Urothelium cell line (cell line): ENCODE measurements at regions not wholly inside any gene's neighbourhood (a gene's known extent, or its start where the extent isn't known, plus 50 kb on each side); places are given as distances from the start of the nearest gene placed in this dataset.

Experiments used
- DNase-seq: peaks from one replicate; pipeline ENCODE4 v3.0.0; 2011; ENCODE audit warnings: low spot score, mixed read lengths
- FAIRE-seq: peaks from 2 replicates; lab custom pipeline; 2011; peaks lifted over from hg19 to GRCh38; lab: Jason Lieb, UNC

GRCh38 chr6:156652231-156652750 lies 124.9 kb upstream of the ARID1B start:
- no peak for DNase-seq
- FAIRE-seq: no peak

GRCh38 chr6:156651486-156651885 lies 125.7 kb upstream of the ARID1B start:
- DNase-seq (no peak), FAIRE-seq (no peak)

DNA sequence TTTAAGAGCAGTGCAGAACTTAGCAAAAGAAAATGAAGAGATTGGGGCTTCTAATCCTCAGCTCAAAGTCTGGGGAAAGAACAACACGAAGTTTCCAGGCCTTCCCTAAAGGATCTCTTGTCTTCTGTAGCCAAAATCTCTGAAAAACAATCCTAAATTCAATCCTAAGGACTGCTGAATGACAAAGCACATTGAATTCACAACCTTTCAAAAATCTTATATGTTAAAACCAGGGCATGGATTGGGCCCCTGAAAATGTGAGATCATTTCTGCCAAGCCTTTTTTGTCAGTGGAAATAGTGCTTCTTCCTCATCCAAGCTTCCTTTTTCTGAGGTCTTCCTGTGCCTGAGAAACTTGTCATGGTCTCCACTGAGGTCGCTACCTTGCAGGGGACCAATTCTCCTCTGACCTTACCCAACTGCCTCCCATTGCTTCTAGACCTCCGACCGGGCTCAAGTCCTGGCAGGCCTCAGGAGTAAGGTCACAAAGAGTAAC lies 126.2 kb upstream of the ARID1B start:
- DNase-seq (no peak), FAIRE-seq (no peak)

DNA sequence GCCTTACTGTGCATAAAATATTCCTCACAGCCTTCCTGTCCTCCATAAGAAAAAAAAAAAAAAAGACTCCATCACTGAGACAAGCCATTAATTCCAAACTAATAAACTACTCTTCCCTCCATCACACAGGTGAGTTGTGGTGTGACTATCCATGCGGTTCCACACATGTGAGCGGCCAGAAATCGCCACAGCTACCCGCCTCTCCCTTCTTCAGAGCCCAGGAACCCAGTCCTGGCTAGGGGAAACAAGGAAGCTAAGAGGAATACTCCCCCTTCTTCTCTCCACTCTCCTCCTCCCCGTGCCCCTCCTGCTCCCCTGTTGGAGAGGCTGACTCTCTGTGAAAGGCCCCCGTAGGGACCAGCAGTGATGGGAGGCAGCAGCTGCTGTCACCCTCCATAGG lies 128.6 kb upstream of the ARID1B start:
- FAIRE-seq: no peak
- DNase-seq: no peak

DNA sequence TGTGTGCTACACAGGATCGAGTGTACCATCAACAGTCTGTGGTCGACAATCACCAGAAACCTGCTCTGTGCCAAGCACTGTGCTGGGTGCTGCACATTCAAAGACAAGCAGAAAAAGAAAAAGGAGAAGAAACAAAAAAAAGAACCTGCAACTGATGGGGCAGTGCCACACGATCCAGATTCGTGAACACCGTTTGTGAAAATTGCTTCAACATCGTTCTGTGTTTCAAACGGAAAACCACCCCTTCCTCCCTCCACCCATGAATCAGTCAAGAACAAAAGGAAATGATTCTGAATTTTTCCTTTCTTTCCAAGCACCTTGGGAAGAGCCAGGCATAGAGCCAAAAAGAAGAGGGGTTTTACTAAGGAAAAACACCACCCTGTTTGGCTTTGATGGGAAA lies 129.2 kb upstream of the ARID1B start:
- no peak for DNase-seq
- no peak for FAIRE-seq

GRCh38 chr6:156647140-156647784 lies 129.9 kb upstream of the ARID1B start:
- no peak for DNase-seq
- no peak for FAIRE-seq

GRCh38 chr6:156646496-156646895 lies 130.7 kb upstream of the ARID1B start:
- DNase-seq (no peak), FAIRE-seq (no peak)

- no peak for DNase-seq
- no peak for FAIRE-seq
These were observed 132.1 kb upstream of the ARID1B start for GRCh38 chr6:156645097-156645496.

DNA sequence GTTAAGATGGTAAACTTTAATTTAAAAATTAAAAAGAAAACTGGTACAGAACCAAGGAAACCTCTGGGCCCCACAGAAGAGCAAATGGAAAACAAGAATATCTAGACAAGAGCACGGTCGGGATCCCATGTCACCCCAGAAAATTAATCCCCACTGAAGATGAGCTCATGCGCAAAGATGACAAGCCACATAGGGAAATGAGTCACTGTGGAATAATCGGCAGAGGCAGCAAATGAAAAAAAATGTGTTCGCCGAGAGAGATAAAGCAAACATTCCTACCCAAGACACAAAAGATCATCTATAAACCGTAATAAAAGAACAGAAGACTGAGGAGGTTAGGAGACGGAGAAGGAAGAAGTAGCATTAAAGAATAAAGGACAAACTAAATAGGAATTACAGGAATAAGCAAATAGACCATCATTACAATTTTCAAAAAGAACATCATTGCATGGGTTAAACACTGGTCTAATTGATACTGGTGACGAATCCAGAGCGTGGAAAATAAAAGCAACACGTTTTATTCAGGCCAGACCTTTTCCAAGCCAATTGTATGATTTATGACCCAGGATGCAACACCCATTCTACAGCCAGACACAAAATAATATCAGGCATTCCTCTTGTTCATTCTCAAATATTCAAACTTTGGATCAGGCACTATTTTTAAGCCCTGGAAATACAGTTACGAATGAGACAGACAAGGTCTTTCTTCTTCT lies 138.0 kb upstream of the ARID1B start:
- no peak for FAIRE-seq

GRCh38 chr6:156638581-156638980 lies 138.6 kb upstream of the ARID1B start:
- no peak for FAIRE-seq
- no peak for DNase-seq

More for the DNA sequence above, 138.0 kb upstream of the ARID1B start:
- peak; percentile 45 for DNase-seq

DNA sequence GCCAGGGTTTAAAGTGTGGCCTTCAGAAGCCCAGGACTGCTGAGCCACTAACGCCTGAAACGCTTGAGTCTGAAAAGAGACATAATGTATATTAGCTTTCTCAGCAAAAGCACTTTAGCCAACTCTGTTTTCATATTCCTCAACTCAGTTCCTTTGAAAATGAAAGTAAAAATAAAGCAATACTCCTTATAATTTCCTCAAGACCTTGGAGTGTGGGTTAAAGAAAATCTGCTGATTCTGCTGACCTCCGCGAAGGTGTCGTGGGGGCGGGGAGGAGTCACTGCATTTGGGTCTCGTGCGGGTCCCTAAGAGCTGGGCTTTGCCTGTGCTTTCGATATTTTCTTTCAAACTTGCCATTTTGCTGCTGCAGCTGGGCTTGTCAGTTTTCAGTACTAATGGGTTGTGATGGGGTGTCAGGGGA lies 142.2 kb upstream of the ARID1B start:
- DNase-seq (no peak), FAIRE-seq (no peak)

DNA sequence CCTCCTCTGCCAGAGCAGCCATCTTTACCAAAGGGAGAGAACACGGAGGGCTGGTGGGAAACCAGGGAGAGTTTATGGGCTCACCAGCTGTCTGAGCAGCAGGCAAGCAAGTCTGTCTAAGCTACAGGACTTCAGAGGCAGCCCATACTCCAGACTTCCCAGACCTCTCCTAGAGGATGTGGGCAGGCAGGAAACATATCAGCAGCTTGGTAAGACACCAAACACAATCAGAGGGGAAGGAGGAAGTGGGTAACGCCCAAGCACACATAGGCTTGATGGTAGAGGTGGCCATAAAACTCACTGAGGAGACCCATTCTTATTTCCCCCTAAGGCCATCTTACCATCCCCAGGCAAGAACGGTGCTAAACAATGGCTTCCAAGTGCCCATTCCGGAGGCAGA lies 143.1 kb upstream of the ARID1B start:
- no peak for FAIRE-seq
- DNase-seq: no peak

DNA sequence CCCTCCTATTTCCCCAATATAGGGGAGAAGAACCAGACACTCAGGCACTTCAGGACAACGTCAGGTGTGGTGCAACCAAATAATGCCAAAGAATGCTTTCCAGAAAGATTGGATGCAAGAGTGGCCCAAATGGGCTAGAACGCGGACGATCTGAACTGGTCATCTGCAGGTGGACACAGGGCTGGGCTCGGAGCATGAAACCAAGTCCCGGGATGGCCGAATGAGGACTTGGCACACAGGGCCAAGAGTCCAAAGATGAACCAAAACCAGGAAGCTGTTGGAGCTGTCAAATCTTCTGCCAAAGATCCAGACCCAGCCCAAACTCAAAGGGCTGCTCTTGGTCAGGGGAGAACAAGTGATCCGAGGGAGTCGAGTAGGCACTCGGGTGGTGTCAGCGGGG lies 143.9 kb upstream of the ARID1B start:
- FAIRE-seq (no peak), DNase-seq (no peak)

DNA sequence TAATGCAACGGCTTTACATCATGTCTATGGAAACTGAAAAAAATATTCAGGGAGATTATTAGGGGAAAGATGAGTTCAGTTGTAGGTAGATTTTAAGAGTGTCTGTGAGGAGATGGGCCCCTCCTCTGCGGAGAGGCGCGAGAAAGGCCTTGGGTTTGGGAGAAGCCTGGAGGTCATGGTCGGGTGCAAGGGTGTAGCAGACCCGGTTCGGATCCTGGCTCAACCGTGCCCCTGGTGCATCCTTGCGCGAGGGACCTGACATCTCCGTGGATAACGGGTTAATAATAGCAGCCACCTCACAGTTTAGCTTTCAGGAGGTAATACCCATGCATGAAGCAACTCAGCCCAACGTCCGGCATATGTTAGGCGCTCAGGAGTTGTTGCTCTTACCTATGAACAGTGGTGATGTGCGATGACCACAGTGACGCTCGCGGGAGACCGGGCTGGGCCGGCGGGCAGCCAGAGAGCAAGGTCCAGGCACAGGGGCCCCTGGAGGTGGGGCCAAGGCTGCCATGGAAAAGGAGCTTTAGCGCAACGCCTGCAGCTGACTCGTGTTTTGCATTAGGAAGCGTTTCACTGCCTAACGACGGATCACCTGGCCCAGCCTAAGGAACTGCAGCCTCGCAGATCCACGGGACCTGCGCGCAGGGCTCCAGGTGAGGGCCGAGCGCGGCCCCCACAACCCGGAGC lies 146.4 kb upstream of the ARID1B start:
- DNase-seq (no peak), FAIRE-seq (no peak)

DNA sequence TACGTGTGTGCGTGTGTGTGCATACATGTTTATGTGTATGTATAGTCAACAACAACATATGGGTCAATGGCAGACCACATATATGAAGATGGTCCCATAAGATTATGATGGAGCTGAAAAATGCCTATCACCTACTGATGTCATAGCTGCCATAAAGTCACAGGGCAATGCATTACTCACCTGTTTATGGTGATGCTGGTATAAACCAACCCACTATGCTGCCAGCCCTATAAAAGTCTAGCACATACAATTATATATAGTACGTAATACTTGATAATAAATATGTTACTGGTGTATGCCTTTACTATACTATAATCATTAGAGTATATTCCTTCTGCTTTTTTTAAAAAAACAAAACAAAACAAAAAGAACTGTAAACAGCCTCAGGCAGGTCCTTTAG lies 148.4 kb upstream of the ARID1B start:
- DNase-seq: no peak
- no peak for FAIRE-seq

DNA sequence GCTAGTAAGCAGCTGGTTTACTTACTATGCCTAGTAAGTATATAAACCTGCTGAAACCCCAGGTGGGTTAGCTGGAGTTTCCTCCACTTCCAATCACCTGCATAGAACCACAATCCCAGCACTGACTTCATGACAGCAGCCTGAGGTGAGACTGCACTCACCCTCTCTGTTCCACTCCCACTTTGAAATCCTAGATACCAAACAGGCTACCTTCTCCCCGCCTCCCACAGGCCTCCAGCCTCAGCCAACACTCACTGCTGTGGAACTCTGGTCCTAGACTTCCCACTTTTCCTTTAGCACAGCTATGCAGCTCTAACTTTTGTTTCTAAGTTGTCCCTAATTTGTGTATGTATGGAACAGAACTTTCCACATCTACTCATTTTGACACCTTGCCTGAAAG lies 149.7 kb upstream of the ARID1B start:
- DNase-seq: no peak
- no peak for FAIRE-seq

- DNase-seq (no peak), FAIRE-seq (no peak)
These were observed 155.0 kb upstream of the ARID1B start for GRCh38 chr6:156622185-156622584.

GRCh38 chr6:156620331-156620730 lies 156.8 kb upstream of the ARID1B start:
- DNase-seq: no peak
- no peak for FAIRE-seq

DNA sequence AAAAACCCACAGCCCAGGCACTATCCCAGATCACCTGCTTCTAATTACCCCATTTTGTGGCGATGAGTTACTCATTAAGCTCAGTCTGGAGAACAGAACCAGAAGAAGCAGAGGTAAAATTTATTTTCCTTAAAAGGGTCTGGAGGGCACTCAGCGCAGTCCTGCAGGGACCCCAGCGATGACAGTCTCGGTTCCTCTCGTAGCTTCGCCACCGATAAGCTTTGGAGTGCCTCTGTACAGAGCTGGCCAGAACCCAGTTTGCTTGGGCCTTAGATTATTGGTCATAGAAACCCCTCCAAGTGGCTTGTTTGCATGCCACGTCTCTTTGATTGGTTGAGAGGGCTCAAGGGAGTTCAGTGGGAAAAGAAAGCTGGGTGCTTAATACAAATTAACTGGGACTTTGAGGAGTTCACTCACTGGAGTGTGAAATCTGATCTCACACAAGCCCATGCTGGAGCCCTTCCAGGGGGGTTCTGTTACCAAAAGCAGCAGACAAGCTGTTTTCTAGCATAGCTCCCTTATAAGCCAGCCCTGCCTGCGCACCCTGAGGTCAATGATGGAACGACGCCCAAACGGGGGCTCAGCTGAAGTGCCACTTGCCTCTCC lies 158.5 kb upstream of the ARID1B start:
- DNase-seq (no peak), FAIRE-seq (no peak)

DNA sequence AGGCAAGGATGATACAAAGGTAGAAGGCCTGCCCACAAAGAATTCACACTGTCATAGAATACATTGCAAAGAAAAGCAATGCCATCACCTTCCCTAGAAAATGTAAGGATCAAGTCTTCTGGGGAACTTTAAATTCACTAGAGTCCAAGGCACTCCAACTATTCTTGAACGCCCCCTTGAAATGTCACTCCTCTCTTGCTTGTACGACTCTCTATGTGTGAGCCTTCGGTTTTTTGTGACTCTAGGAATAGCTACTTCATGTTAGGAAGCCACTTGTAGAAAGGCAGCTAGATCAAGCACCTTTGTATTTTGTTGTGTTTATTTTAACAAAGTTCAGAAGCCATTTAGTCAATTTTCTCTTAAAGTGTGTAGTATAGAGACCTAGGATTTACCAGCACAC lies 159.2 kb upstream of the ARID1B start:
- no peak for FAIRE-seq
- no peak for DNase-seq

- DNase-seq (peak; percentile 63), FAIRE-seq (no peak)
These were observed 159.8 kb upstream of the ARID1B start for GRCh38 chr6:156617376-156617775.
